ENCODE measurements at regions not wholly inside any gene's neighbourhood (a gene's known extent, or its start where the extent isn't known, plus 50 kb on each side); places are given as distances from the start of the nearest gene placed in this dataset.

DNA sequence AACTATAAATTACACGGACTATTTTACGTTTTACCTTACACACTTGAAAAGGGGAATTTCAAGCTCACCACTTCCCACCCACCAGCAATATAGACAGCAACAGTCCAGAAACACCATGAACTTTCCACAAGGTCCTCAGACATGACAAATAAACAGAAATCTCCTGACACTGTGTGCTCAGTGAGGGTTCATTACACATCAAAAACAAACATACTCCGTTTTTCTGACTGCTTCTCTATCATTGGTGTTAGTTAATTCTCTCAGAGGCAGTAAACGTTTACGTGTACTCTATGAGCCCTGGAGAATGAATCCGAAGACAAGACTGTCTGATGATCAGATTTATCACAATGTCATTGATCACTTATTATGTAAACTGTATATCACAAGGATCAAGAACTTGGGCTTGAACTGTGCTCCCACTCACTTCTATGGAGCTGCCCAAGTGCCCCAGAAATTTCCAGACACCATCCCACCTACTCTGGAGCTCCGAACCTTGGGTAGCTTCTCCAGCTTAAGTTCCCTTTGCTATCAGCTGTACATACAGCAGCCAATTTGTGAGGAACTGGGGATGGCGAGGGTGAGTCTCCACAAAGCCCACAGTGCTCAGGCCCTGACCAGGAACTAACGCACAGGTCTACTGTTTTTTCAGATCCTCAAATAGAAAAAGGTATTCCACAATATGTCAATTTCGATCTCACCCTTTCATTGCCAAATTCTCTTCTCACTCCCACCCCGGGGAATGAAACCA, 86.0 kb downstream of the ALDH8A1 start:
- no peak for TF ChIP-seq POLR2A (IDR thresholded peaks at IDR 0.05)
- TF ChIP-seq, protein P1, sequence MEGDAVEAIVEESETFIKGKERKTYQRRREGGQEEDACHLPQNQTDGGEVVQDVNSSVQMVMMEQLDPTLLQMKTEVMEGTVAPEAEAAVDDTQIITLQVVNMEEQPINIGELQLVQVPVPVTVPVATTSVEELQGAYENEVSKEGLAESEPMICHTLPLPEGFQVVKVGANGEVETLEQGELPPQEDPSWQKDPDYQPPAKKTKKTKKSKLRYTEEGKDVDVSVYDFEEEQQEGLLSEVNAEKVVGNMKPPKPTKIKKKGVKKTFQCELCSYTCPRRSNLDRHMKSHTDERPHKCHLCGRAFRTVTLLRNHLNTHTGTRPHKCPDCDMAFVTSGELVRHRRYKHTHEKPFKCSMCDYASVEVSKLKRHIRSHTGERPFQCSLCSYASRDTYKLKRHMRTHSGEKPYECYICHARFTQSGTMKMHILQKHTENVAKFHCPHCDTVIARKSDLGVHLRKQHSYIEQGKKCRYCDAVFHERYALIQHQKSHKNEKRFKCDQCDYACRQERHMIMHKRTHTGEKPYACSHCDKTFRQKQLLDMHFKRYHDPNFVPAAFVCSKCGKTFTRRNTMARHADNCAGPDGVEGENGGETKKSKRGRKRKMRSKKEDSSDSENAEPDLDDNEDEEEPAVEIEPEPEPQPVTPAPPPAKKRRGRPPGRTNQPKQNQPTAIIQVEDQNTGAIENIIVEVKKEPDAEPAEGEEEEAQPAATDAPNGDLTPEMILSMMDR (IDR thresholded peaks at IDR 0.05): no peak
